Cardiac muscle cell (in vitro differentiated cells and primary cell): ENCODE measurements at regions not wholly inside any gene's neighbourhood (a gene's known extent, or its start where the extent isn't known, plus 50 kb on each side); places are given as distances from the start of the nearest gene placed in this dataset.

Source experiments
- DNase-seq, 2 donors: peaks; one replicate each; pipeline versions ENCODE4 v3.0.0 to v3.0.0-alpha.2; 2010 to 2017; ENCODE audit warnings: low read depth in 1 of 2, low spot score in 1 of 2
- H3K27ac ChIP-seq: fragments of 200-600 bp; sonication (generic); 2 replicates; pipeline ENCODE4 v1.5.1; 2016
- H3K27me3 ChIP-seq: fragments of 200-600 bp; sonication (generic); 2 replicates; pipeline ENCODE4 v1.6.0; 2016; ENCODE audit warnings: control low read depth
- H3K36me3 ChIP-seq: fragments of 200-600 bp; sonication (generic); 2 replicates; pipeline ENCODE4 v1.5.1; 2016; ENCODE audit warnings: control low read depth
- H3K4me1 ChIP-seq: fragments of 200-600 bp; sonication (generic); 2 replicates; pipeline ENCODE4 v1.8.1; 2017; ENCODE audit warnings: low read depth, mild to moderate bottlenecking, mixed run types
- H3K4me3 ChIP-seq: fragments of 200-600 bp; sonication (generic); 2 replicates; pipeline ENCODE4 v1.5.1; 2016; ENCODE audit warnings: mild to moderate bottlenecking
- H3K9me3 ChIP-seq: fragments of 200-600 bp; sonication (generic); 2 replicates; pipeline ENCODE4 v1.5.1; 2017; ENCODE audit warnings: low read depth, mild to moderate bottlenecking, control low read depth
- TF ChIP-seq, protein P1 (sequence below): IDR thresholded peaks from 2 replicates; pipeline ENCODE4 v1.5.1; 2012; ENCODE audit warnings: low read depth, mild to moderate bottlenecking, low read length

DNA sequence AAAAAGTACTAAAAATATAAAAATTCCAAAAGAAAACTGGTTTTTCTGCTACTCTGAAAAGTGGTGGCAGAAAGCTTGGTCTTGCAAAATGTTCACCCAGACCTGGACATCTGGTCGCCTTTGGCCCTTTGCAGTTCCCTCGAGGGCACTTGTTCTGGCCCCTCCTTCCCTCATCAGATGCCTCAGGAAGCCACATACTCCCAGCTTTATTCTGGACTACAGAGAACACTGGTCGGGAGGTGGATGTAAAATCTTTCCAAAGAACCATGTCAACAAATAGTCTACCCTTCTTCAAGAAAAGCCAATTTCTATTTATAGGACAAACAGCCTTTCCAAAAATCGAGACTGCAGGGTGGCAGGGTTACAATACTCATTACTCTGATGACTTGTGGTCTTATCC lies 726.1 kb downstream of the TNS3 start:
- Histone ChIP-seq H3K36me3 (no peaks in the 10 kb centered on the region), H3K4me3 (no peak overlapping the region), H3K27ac (no peak overlapping the region), H3K9me3 (no peaks in the 10 kb centered on the region), H3K27me3 (no peaks in the 10 kb centered on the region), H3K4me1 (no peaks in the 10 kb centered on the region)
- DNase-seq = no peak
- TF ChIP-seq, protein P1, sequence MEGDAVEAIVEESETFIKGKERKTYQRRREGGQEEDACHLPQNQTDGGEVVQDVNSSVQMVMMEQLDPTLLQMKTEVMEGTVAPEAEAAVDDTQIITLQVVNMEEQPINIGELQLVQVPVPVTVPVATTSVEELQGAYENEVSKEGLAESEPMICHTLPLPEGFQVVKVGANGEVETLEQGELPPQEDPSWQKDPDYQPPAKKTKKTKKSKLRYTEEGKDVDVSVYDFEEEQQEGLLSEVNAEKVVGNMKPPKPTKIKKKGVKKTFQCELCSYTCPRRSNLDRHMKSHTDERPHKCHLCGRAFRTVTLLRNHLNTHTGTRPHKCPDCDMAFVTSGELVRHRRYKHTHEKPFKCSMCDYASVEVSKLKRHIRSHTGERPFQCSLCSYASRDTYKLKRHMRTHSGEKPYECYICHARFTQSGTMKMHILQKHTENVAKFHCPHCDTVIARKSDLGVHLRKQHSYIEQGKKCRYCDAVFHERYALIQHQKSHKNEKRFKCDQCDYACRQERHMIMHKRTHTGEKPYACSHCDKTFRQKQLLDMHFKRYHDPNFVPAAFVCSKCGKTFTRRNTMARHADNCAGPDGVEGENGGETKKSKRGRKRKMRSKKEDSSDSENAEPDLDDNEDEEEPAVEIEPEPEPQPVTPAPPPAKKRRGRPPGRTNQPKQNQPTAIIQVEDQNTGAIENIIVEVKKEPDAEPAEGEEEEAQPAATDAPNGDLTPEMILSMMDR = no peak

DNA sequence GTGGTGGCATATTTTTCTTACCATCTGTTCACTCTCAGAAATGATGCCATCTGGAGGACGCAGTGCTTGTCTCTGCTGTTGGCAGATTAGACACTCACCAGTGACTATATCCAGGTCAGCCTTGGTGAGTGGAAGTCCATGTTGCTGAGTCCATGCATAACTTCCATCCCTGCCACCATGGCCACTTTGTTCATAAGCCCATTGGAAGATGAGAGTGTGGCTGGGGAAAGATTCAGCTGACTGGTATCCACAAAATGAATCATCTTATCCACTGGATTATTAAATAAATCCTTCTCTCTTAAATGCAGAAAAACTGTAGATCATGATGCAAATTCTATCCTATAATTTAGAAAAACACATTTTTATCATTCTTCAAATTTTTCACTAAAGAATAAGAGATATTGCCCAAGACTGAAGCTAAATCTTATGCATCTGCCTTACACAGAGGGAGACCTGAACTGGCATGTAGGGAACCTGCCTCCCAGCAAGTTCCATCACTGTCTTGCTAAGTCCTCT lies 726.9 kb downstream of the TNS3 start:
- Histone ChIP-seq H3K36me3 (no peaks in the 10 kb centered on the region), H3K4me3 (no peak overlapping the region), H3K4me1 (no peaks in the 10 kb centered on the region), H3K27ac (no peak overlapping the region), H3K27me3 (no peaks in the 10 kb centered on the region), H3K9me3 (no peaks in the 10 kb centered on the region)
- TF ChIP-seq, protein P1 = no peak
- peak in 1 of 2 donors; percentile 36 for DNase-seq

DNA sequence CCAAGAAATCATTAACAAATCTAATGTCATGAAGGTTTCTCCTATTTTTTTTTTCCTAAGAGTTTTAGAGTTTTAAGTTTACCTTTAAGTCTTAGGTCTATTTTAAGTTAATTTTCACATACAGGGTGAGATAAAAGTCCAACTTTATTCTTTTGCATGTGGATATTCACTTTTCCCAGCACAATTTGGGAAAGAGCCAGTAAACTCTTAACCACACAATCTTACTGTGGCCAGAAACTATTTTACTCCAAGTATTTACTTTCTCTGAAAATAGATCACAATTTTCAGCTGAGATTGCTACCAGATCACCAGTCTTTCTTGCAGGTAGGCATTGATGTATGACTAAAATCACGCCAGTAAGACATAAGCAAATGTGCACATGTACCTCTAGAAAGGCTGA lies 728.5 kb downstream of the TNS3 start:
- H3K27ac ChIP-seq = no peak overlapping the region
- TF ChIP-seq, protein P1 = no peak
- no peaks in the 10 kb centered on the region for H3K36me3 ChIP-seq
- H3K4me3 ChIP-seq = no peak overlapping the region
- H3K9me3 ChIP-seq = no peaks in the 10 kb centered on the region
- no peaks in the 10 kb centered on the region for H3K27me3 ChIP-seq
- DNase-seq = peak in 1 of 2 donors; percentile 62
- no peaks in the 10 kb centered on the region for H3K4me1 ChIP-seq

DNA sequence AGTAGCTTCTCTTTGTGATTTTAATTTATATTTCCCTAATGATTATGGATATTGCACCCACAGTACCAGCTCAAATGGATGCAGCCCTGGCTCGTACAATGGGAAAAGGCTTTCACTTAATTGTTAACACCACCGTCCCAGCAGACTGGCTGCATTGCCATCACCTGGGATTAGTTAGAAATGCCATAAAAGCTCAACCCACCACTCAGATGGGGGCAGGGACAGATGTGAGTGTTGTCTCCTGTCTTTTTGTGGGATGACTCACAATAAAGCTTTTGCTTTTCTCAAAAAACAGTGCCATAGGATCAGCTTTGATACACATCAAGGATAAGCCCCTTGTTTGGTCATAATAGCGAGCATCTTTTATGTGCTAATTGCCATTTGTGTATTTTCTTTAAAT lies 729.1 kb downstream of the TNS3 start:
- no peak for DNase-seq
- Histone ChIP-seq H3K4me3 (no peak overlapping the region), H3K36me3 (no peaks in the 10 kb centered on the region), H3K4me1 (no peaks in the 10 kb centered on the region), H3K9me3 (no peaks in the 10 kb centered on the region), H3K27me3 (no peaks in the 10 kb centered on the region), H3K27ac (no peak overlapping the region)
- TF ChIP-seq, protein P1 = no peak

DNA sequence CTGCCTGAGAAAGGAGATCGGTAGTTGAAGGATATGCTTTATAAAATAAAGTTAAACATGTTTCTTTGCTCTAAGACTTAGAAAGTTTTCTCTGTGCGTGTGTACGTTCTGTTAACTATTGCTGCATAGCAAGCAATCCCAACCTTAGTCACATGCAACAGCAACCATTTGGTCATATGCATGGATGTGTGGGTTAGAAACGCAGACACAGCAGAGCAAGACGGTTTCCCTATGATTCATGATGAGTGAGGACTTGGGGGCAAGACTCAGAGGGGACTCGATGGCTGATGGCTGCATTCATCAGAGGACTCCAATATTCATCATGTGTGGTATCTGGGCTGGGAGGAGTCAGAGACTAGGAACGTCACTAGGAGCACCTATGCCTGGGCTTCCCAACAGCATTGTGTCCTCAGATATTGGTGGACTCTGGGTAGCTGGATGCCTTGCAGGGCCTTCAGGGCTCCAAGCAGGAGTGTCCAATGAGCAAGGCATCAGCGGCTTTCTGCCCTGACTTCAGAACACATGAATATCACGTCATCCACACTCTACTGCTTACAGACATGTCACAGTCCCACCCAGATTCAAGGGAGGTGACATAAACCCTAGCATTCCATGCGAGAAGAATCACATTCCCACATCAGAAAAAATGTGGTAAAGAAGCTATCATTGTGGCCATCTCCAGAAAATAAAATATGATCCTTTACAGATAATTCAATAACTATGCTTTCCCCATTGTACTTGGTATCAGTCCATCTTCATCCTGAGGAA lies 731.2 kb downstream of the TNS3 start:
- DNase-seq = no peak
- TF ChIP-seq, protein P1 = no peak
- Histone ChIP-seq H3K36me3 (no peaks in the 10 kb centered on the region), H3K9me3 (no peaks in the 10 kb centered on the region), H3K4me3 (no peak overlapping the region), H3K27ac (no peak overlapping the region), H3K27me3 (no peaks in the 10 kb centered on the region), H3K4me1 (no peaks in the 10 kb centered on the region)
